ENCODE measurements at regions not wholly inside any gene's neighbourhood (a gene's known extent, or its start where the extent isn't known, plus 50 kb on each side); places are given as distances from the start of the nearest gene placed in this dataset.

DNA sequence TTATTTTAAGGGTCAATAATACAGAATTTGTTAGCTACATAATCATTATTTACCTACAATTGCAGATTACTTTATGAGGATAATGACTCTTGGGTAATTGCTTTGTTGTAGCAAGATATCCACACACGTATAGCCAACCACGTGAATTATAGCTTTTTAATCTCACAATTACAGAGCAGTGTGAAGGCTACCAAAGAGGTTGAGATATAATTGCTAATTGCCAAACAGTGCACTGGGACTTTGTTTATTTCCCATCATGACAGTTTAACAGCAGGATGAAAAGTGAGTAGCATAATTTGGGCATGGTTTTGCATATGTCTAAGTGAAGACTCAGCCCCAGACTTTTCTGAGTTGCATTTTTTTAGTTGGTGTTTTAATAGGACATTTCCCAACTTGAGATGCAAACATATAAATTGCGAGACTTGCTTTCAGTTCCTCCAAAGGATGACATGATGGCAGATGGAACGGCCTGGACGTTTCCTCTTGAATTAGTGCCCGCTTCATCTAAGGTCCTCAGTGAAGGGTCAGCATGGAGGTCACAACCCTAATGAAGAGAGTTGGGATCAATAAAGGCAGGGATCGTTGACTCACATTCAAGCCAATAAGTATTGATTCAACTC, 180.7 kb upstream of the GPR26 start:
- no peak overlapping the region for H3K4me3 ChIP-seq (ENCODE audit: low read depth, low read length)
- TF ChIP-seq CTCF (conservative IDR thresholded peaks at IDR 0.05; ENCODE audit: low read depth, low read length), result no peak
- no peak for DNase-seq (ENCODE audit: low read depth)

DNA sequence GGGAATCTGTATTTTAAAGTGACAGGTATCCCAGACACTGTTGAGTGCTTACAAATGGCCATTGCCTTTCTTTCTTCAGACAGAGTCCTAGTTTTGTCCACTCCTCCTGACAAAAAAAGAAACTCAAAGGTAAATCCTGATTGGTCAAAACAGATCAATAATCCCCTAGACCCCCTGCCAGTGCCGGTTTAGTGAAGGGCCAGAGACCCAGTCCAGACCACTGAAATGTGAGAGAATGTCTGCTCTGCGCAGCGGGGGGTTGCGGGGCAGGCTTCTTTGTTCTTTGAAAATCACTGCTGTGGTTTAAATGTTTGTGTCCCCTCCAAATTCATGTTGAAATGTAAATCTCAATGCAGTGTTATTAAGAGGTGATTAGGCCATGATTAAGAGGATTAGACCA, 177.7 kb upstream of the GPR26 start:
- no peak for DNase-seq (ENCODE audit: low read depth)

GRCh38 chr10:123491364-123491763, 174.8 kb upstream of the GPR26 start:
- DNase-seq (ENCODE audit: low read depth), result no peak
- H3K4me3 ChIP-seq (ENCODE audit: low read depth, low read length), result no peak overlapping the region
- TF ChIP-seq CTCF (conservative IDR thresholded peaks at IDR 0.05; ENCODE audit: low read depth, low read length), result no peak

More for the DNA sequence above, 177.7 kb upstream of the GPR26 start:
- no peak overlapping the region for H3K4me3 ChIP-seq (ENCODE audit: low read depth, low read length)
- no peak for TF ChIP-seq CTCF (conservative IDR thresholded peaks at IDR 0.05; ENCODE audit: low read depth, low read length)

DNA sequence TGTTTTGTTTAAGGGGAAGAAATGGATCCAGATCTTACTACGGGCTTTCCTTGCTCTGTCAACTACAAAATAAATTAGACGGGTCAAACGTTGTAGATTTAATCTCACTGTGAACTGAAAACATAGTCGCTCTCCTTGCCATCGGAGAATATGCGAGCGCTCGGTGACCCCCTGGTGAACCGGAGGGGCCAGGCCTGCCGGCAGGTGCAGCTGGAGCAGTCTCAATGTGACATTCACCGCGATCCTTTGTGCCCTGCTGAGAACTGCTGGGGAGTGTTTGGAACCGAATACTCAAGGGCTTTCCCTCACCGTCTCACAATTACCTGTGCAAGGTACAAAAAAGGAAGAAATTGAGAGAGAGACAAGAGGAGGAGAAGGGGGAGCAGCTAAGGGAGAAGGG, 174.1 kb upstream of the GPR26 start:
- H3K4me3 ChIP-seq (ENCODE audit: low read depth, low read length), result no peak overlapping the region
- TF ChIP-seq CTCF (conservative IDR thresholded peaks at IDR 0.05; ENCODE audit: low read depth, low read length), result no peak
- DNase-seq (ENCODE audit: low read depth), result no peak

GRCh38 chr10:123494301-123494808, 171.8 kb upstream of the GPR26 start:
- DNase-seq (ENCODE audit: low read depth), result no peak
- no peak for TF ChIP-seq CTCF (conservative IDR thresholded peaks at IDR 0.05; ENCODE audit: low read depth, low read length)
- H3K4me3 ChIP-seq (ENCODE audit: low read depth, low read length), result no peak overlapping the region

GRCh38 chr10:123496375-123496774, 169.8 kb upstream of the GPR26 start:
- H3K4me3 ChIP-seq (ENCODE audit: low read depth, low read length), result no peak overlapping the region
- TF ChIP-seq CTCF (conservative IDR thresholded peaks at IDR 0.05; ENCODE audit: low read depth, low read length), result no peak
- no peak for DNase-seq (ENCODE audit: low read depth)

DNA sequence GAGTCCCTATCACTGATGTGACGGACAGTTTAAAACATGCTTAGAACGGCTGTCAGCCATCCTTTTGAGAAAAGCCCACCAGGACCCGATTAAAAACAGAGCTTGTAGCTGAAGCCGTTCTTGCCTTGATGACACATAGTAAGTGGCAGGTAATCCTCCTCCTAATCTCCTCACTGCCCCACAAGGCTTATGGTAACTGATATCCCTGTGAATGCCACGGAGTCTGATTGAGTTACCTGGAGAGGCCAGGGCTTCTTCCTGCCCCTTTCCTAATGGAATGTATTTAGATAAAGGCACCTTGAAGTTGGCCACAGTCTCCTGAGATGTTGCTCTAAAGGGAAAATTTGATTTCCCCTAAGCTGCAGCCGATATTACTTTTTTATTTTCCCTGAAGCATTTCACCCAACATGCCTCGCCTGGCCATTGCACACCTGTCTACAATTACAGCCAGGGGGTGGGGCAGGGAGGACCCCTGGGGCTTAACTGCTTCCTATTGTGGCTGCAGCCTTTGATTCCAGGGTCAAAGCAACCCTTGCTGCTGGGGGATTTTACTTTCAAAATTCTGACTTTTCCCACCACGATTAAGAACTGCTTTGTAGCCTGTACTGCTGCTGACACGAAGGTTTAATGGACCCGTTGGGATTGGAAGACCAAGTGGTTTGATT, 169.0 kb upstream of the GPR26 start:
- no peak for DNase-seq (ENCODE audit: low read depth)
- no peak overlapping the region for H3K4me3 ChIP-seq (ENCODE audit: low read depth, low read length)
- no peak for TF ChIP-seq CTCF (conservative IDR thresholded peaks at IDR 0.05; ENCODE audit: low read depth, low read length)

Measured in epithelial cell of proximal tubule (primary cell).